Adrenal gland (tissue), 9 donors: ENCODE measurements at regions not wholly inside any gene's neighbourhood (a gene's known extent, or its start where the extent isn't known, plus 50 kb on each side); places are given as distances from the start of the nearest gene placed in this dataset.

ENCODE experiments used
- DNase-seq, 7 donors: peaks; one replicate each; pipeline ENCODE4 v3.0.0-alpha.2; 2019 to 2020
- H3K27ac ChIP-seq, 5 donors: fragments of 200-600 bp; sonication (generic) in 4 of 5; 1 replicate in 3 of 5; 2 replicates in 2 of 5; pipeline versions ENCODE4 v1.5.1 to v1.8.0; 2016 to 2020; ENCODE audit warnings: mild to moderate bottlenecking in 1 of 5
- H3K27me3 ChIP-seq: fragments of 200-600 bp; 2 replicates; pipeline ENCODE4 v1.8.0; 2021
- H3K36me3 ChIP-seq, 2 donors: fragments of 200-600 bp; replicated peaks in 1 of 2; 1 replicate in 1 of 2; 2 replicates in 1 of 2; pipeline versions ENCODE4 v1.5.1 to v1.8.0; 2018 to 2022
- H3K4me1 ChIP-seq, 2 donors: fragments of 200-600 bp; replicated peaks in 1 of 2; 1 replicate in 1 of 2; 2 replicates in 1 of 2; pipeline versions ENCODE4 v1.5.1 to v1.8.0; 2018 to 2021
- H3K4me3 ChIP-seq, 4 donors: fragments of 200-600 bp; sonication (generic) in 3 of 4; one replicate each; pipeline ENCODE4 v1.5.1; 2016 to 2018
- H3K9me3 ChIP-seq, 3 donors: fragments of 200-600 bp; sonication (generic) in 1 of 3; replicated peaks in 1 of 3; 1 replicate in 2 of 3; 2 replicates in 1 of 3; pipeline versions ENCODE4 v1.5.1 to v1.8.0; 2016 to 2021
- CTCF ChIP-seq, 6 experiments: fragments of 450-650 bp in 4 of 6; fragments of 200-600 bp in 2 of 6; sonication (generic) in 1 of 6; IDR thresholded peaks; 1 replicate in 5 of 6; 2 replicates in 1 of 6; pipeline versions ENCODE4 v1.5.1 to v1.8.0; 2016 to 2021; ENCODE audit warnings: antibody characterized with exemption in 6 of 6, mild to moderate bottlenecking in 2 of 6, moderate library complexity in 1 of 6
- POLR2A ChIP-seq, 2 donors: fragments of 450-650 bp; IDR thresholded peaks; one replicate each; pipeline ENCODE4 v1.6.1; 2017; ENCODE audit warnings: antibody characterized with exemption in 2 of 2, mild to moderate bottlenecking in 2 of 2, moderate library complexity in 1 of 2
- WGBS, 4 donors: extraction: QIAGEN DNeasy Blood & Tissue Kit in 2 of 4; methylation state at CpG; one replicate each; pipeline versions ENCODE4 v1.1.5 to v1.1.7; 2013 to 2017; 5-methylcytosine and 5-hydroxymethylcytosine counted together
- intact Hi-C, 2 donors: fragments of 100-400 bp; cut with DNase I; formaldehyde crosslinking; loops; one replicate each; pipeline versions ENCODE4 v1.14.1 to v1.15.0; 2022 to 2023
- donor health status: healthy with polysubstance abuse.
- donor health status: Bipolar disorder and iron deficiency.
- donor health status: DM: yes; HTN: yes; CAD: no.
- donor health status: DM: no; HTN: no; CAD: no.
- donor health status: DM: no; HTN: no; CAD: no.

DNA sequence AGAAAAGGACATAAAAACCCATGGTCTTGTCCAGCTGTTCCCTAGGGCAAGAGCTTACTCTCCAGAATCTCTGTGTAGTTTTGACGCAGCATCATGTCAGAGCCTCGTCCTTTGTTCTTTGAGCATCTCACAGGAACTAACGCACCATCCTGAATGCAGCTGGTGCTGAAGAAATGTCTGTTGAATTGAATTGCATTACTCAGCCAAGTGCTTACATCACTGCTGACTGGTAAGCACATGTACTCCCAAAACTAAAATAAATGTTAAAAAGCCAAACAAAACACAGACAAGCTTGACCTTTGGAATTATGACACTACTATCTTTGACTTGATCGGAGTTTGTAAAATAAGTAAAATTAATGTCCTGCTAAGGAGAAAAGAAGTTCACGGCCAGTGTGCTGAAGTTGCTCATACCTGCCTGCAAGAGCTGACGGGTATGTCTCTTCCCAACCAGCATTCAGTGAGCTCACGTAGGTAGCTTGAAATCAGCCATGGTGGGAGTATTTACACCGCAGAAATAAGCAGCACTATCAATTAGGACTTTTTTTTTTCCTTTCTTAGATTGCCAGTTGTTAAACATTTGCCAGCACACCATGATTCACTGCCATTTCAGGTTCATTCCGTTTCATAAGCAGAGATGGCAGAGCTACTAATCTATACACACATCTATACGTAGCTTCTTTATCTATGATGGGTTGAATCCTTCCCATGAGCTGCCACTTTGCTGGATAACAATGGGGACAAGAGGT, 310.6 kb upstream of the MSX2 start:
- WGBS, 4 donors: 57 to 70% (median 62%) methylated on average over 10 of the region's 10 CpGs
- no peak for TF ChIP-seq CTCF (IDR thresholded peaks at IDR 0.05)
- no peak for TF ChIP-seq POLR2A (IDR thresholded peaks at IDR 0.05)
- no peak overlapping the region for H3K27ac ChIP-seq

GRCh38 chr5:174414315-174414710, 310.1 kb upstream of the MSX2 start:
- Histone ChIP-seq H3K36me3 (no peaks in the 10 kb centered on the region), H3K4me1 (no peaks in the 10 kb centered on the region), H3K4me3 (no peak overlapping the region), H3K27ac (no peak overlapping the region), H3K9me3 (no peaks in the 10 kb centered on the region), H3K27me3 (peaks cover 27% of the 10 kb centered on the region)
- intact Hi-C loops: loop anchor here (10.0 kb wide), 2 partner anchors 380 to 520 kb away; no protein-coding TSS in a partner anchor
- 38 to 44% (median 41%) methylated on average over 1 of the region's 1 CpG for WGBS, 4 donors
- no peak for DNase-seq
- TF ChIP-seq POLR2A (IDR thresholded peaks at IDR 0.05) (no peak), CTCF (IDR thresholded peaks at IDR 0.05) (no peak)

More for the DNA sequence above, 310.6 kb upstream of the MSX2 start:
- Histone ChIP-seq H3K9me3 (no peaks in the 10 kb centered on the region), H3K36me3 (no peaks in the 10 kb centered on the region), H3K4me3 (no peak overlapping the region), H3K4me1 (no peaks in the 10 kb centered on the region), H3K27me3 (peaks cover 27% of the 10 kb centered on the region)
- intact Hi-C loops: loop anchor here (10.0 kb wide), 2 partner anchors 381 to 521 kb away; no protein-coding TSS in a partner anchor
- DNase-seq: no peak

GRCh38 chr5:174418809-174419539, 305.4 kb upstream of the MSX2 start:
- no peaks in the 10 kb centered on the region for H3K36me3 ChIP-seq
- no peak overlapping the region for H3K4me3 ChIP-seq
- no peak overlapping the region for H3K27ac ChIP-seq
- intact Hi-C loops: loop anchor here (10.0 kb wide), 2 partner anchors 376 to 516 kb away; no protein-coding TSS in a partner anchor
- H3K9me3 ChIP-seq: no peaks in the 10 kb centered on the region
- H3K4me1 ChIP-seq: no peaks in the 10 kb centered on the region
- WGBS, 4 donors: 2 to 4% (median 3%) methylated on average over 18 of the region's 18 CpGs
- no peak for DNase-seq
- H3K27me3 ChIP-seq: peaks cover 21% of the 10 kb centered on the region
- no peak for TF ChIP-seq POLR2A (IDR thresholded peaks at IDR 0.05)
- no peak for TF ChIP-seq CTCF (IDR thresholded peaks at IDR 0.05)

DNA sequence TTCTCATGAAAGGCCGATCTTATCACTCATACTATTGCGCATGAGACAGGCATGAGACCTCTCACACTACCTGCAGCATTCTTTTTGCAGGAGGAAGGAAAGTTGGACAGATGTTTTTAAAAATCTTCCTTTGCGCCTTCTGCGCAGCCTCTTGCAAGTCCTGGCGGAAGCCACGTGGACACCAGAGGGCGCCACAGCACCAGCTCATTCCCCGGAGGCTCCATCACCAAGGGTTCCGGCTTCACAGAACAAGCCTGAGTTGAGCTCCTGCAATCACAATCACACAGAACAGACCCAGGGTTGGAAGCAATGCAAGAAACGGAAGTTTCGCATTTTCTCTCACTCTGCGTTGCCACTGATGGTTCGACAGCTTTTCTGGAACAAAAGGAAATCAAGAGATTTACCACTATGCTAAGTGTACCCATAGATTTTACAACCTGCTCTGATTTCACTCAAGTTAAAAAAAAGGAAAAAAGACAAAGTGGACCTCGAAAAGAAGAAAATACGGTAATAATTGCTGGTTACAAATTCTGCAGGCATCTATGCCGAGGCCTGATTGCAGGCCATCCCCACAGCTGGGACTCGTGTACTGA, 304.7 kb upstream of the MSX2 start:
- 14 to 19% (median 15%) methylated on average over 16 to 17 of the region's 17 CpGs for WGBS, 4 donors

More for the DNA sequence above, 304.7 kb upstream of the MSX2 start:
- Histone ChIP-seq H3K4me1 (no peaks in the 10 kb centered on the region), H3K36me3 (no peaks in the 10 kb centered on the region), H3K27ac (no peak overlapping the region), H3K27me3 (peaks cover 21% of the 10 kb centered on the region), H3K9me3 (no peaks in the 10 kb centered on the region), H3K4me3 (no peak overlapping the region)
- DNase-seq: peak; percentile 87 to 96 (median 93)
- intact Hi-C loops: loop anchor here (2.0 to 10.0 kb wide), 4 partner anchors 315 to 515 kb away; no protein-coding TSS in a partner anchor
- no peak for TF ChIP-seq POLR2A (IDR thresholded peaks at IDR 0.05)
- TF ChIP-seq CTCF (IDR thresholded peaks at IDR 0.05): peak; percentile 86 to 95 (median 88)
